OCI-LY3 (cell line): ENCODE measurements at regions not wholly inside any gene's neighbourhood (a gene's known extent, or its start where the extent isn't known, plus 50 kb on each side); places are given as distances from the start of the nearest gene placed in this dataset.

Source experiments
- EZH2phosphoT487 ChIP-seq: fragments of 200-600 bp; shearing (Covaris generic); IDR thresholded peaks from 2 replicates; pipeline ENCODE4 v1.6.1; 2018; ENCODE audit warnings: antibody characterized with exemption, mixed run types, low read depth
- TF ChIP-seq, protein P1 (sequence below): fragments of 200-600, 300-600 bp; sonication (generic); IDR thresholded peaks from 2 replicates; pipeline ENCODE4 v1.5.1; 2014; ENCODE audit warnings: antibody characterized with exemption, low read length, low read depth

DNA sequence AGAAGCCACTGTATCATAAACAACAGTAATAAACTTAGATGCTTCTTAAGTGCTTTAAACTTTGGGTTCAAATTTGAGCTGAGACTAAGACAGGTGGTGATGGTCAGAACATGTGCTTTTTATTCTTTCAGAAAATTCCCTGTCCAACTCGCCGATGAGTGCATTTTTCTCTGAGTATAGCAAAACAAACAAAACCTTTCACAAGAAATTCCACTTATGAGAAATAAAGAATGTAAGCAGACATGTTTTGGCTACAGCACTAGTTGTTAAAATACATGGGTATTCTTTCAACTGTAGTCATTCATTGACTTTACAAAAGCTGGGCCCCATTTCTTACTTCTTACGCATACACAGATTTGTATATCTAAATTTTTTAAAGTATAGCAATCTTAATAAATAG, 125.6 kb downstream of the SPRY2 start:
- TF ChIP-seq, protein P1, sequence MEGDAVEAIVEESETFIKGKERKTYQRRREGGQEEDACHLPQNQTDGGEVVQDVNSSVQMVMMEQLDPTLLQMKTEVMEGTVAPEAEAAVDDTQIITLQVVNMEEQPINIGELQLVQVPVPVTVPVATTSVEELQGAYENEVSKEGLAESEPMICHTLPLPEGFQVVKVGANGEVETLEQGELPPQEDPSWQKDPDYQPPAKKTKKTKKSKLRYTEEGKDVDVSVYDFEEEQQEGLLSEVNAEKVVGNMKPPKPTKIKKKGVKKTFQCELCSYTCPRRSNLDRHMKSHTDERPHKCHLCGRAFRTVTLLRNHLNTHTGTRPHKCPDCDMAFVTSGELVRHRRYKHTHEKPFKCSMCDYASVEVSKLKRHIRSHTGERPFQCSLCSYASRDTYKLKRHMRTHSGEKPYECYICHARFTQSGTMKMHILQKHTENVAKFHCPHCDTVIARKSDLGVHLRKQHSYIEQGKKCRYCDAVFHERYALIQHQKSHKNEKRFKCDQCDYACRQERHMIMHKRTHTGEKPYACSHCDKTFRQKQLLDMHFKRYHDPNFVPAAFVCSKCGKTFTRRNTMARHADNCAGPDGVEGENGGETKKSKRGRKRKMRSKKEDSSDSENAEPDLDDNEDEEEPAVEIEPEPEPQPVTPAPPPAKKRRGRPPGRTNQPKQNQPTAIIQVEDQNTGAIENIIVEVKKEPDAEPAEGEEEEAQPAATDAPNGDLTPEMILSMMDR: no peak
- TF ChIP-seq EZH2phosphoT487: no peak
